ENCODE measurements at regions not wholly inside any gene's neighbourhood (a gene's known extent, or its start where the extent isn't known, plus 50 kb on each side); places are given as distances from the start of the nearest gene placed in this dataset.

DNA sequence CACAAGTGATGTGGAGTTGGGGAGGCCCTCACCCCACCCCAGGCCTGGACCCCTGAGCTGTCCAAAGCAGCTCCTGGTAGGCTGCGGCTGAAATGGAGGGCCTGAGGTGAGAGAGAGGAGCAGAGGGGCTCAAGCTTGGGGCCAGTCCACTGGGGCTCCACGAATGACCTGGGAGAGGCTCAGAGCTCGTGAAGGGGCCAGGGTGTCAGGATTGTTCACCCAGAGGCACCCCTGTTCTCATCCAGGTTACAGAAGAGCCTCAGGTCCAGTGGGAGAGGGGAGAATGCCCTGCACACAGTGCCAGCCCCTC is 102.2 kb upstream of the RET start:
- TF ChIP-seq, protein P1, sequence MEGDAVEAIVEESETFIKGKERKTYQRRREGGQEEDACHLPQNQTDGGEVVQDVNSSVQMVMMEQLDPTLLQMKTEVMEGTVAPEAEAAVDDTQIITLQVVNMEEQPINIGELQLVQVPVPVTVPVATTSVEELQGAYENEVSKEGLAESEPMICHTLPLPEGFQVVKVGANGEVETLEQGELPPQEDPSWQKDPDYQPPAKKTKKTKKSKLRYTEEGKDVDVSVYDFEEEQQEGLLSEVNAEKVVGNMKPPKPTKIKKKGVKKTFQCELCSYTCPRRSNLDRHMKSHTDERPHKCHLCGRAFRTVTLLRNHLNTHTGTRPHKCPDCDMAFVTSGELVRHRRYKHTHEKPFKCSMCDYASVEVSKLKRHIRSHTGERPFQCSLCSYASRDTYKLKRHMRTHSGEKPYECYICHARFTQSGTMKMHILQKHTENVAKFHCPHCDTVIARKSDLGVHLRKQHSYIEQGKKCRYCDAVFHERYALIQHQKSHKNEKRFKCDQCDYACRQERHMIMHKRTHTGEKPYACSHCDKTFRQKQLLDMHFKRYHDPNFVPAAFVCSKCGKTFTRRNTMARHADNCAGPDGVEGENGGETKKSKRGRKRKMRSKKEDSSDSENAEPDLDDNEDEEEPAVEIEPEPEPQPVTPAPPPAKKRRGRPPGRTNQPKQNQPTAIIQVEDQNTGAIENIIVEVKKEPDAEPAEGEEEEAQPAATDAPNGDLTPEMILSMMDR (conservative IDR thresholded peaks at IDR 0.05; ENCODE audit: low read depth, low read length): no peak
- TF ChIP-seq EZH2 (IDR thresholded peaks at IDR 0.05; ENCODE audit: borderline replicate concordance, low read depth, low read length, poor library complexity, severe bottlenecking): no peak

Data from A673 (cell line).